Kidney (tissue), 13 donors: ENCODE measurements at regions not wholly inside any gene's neighbourhood (a gene's known extent, or its start where the extent isn't known, plus 50 kb on each side); places are given as distances from the start of the nearest gene placed in this dataset.

ENCODE experiments used
- DNase-seq, 5 donors: peaks; one replicate each; pipeline ENCODE4 v3.0.0-alpha.2; 2013 to 2020
- FAIRE-seq: peaks from 2 replicates; lab custom pipeline; 2012; peaks lifted over from hg19 to GRCh38; lab: Jason Lieb, UNC
- H3K27ac ChIP-seq, 2 donors: one replicate each; pipeline ENCODE4 v1.7.0; 2013; ENCODE audit warnings: low read depth in 2 of 2, low read length in 2 of 2, inconsistent platforms in 1 of 2
- H3K27me3 ChIP-seq: one replicate; pipeline ENCODE4 v1.7.1; 2013; ENCODE audit warnings: low read length, inconsistent platforms; ENCODE audit not compliant: control insufficient read depth, insufficient read depth
- H3K36me3 ChIP-seq, 3 donors: one replicate each; pipeline versions ENCODE4 v1.7.0 to v1.7.1; 2013; ENCODE audit warnings: low read length in 3 of 3, control low read depth in 1 of 3, inconsistent platforms in 1 of 3; ENCODE audit not compliant: insufficient read depth in 3 of 3, control insufficient read depth in 2 of 3
- H3K4me1 ChIP-seq, 3 donors: one replicate each; pipeline versions ENCODE4 v1.7.0 to v1.7.1; 2013; ENCODE audit warnings: low read length in 3 of 3, inconsistent platforms in 1 of 3, low read depth in 1 of 3; ENCODE audit not compliant: control insufficient read depth in 2 of 3, insufficient read depth in 2 of 3
- H3K4me3 ChIP-seq, 3 donors: one replicate each; pipeline versions ENCODE4 v1.7.0 to v1.8.1; 2013; ENCODE audit warnings: low read length in 3 of 3, control low read depth in 1 of 3, inconsistent platforms in 1 of 3
- H3K9ac ChIP-seq, 3 donors: one replicate each; pipeline versions ENCODE4 v1.7.0 to v1.7.1; 2013; ENCODE audit warnings: low read length in 3 of 3, control low read depth in 1 of 3, inconsistent platforms in 1 of 3
- H3K9me3 ChIP-seq, 3 donors: one replicate each; pipeline versions ENCODE4 v1.7.0 to v1.7.1; 2013; ENCODE audit warnings: low read length in 3 of 3, control low read depth in 1 of 3, inconsistent platforms in 1 of 3; ENCODE audit not compliant: control insufficient read depth in 2 of 3, insufficient read depth in 1 of 3
- CTCF ChIP-seq: IDR thresholded peaks from 3 replicates; pipeline ENCODE4 v1.5.1; 2012; ENCODE audit warnings: mild to moderate bottlenecking, moderate library complexity, borderline replicate concordance; ENCODE audit not compliant: insufficient read depth; ENCODE audit errors: extremely low read depth
- intact Hi-C: fragments of 100-400 bp; cut with DNase I; formaldehyde crosslinking; loops from one replicate; pipeline ENCODE4 v1.11.1; 2022
- donor health status: control.
- donor health status: control.
- donor health status: control.
- donor health status: control.
- donor health status: control.
- donor health status: DM: yes; HTN: yes; CAD: no.
- donor health status: Normal renal cell carcinoma (clear cell type).

GRCh38 chr3:194824100-194824499 is 138.4 kb downstream of the FAM43A start:
- no peak for TF ChIP-seq CTCF
- H3K9ac ChIP-seq, result no peak overlapping the region
- no peaks in the 10 kb centered on the region for H3K27me3 ChIP-seq
- H3K4me3 ChIP-seq, result no peak overlapping the region
- intact Hi-C loops, result no loop called here
- H3K4me1 ChIP-seq, result no peaks in the 10 kb centered on the region
- H3K9me3 ChIP-seq, result no peaks in the 10 kb centered on the region
- DNase-seq (no peak), FAIRE-seq (no peak)
- H3K36me3 ChIP-seq, result no peaks in the 10 kb centered on the region
- H3K27ac ChIP-seq, result no peak overlapping the region

GRCh38 chr3:194824701-194825111 is 139.0 kb downstream of the FAM43A start:
- DNase-seq, result no peak
- Histone ChIP-seq H3K4me3 (no peak overlapping the region), H3K27ac (no peak overlapping the region), H3K4me1 (no peaks in the 10 kb centered on the region), H3K36me3 (no peaks in the 10 kb centered on the region), H3K9ac (no peak overlapping the region), H3K27me3 (no peaks in the 10 kb centered on the region), H3K9me3 (no peaks in the 10 kb centered on the region)
- TF ChIP-seq CTCF, result no peak
- intact Hi-C loops, result no loop called here
- FAIRE-seq, result no peak

- TF ChIP-seq CTCF, result no peak
These were observed 140.9 kb downstream of the FAM43A start for GRCh38 chr3:194826594-194826993.

GRCh38 chr3:194827486-194827885 is 141.8 kb downstream of the FAM43A start:
- Histone ChIP-seq H3K9me3 (no peaks in the 10 kb centered on the region), H3K36me3 (no peaks in the 10 kb centered on the region), H3K27me3 (no peaks in the 10 kb centered on the region), H3K9ac (no peak overlapping the region), H3K4me1 (no peaks in the 10 kb centered on the region), H3K4me3 (no peak overlapping the region), H3K27ac (no peak overlapping the region)
- intact Hi-C loops, result no loop called here
- TF ChIP-seq CTCF, result no peak
- no peak for DNase-seq
- FAIRE-seq, result no peak

More at GRCh38 chr3:194826594-194826993, 140.9 kb downstream of the FAM43A start:
- no peaks in the 10 kb centered on the region for H3K36me3 ChIP-seq
- no peak overlapping the region for H3K27ac ChIP-seq
- no peak overlapping the region for H3K4me3 ChIP-seq
- no peaks in the 10 kb centered on the region for H3K9me3 ChIP-seq
- H3K9ac ChIP-seq, result no peak overlapping the region
- DNase-seq, result no peak
- H3K4me1 ChIP-seq, result no peaks in the 10 kb centered on the region
- intact Hi-C loops, result no loop called here
- no peaks in the 10 kb centered on the region for H3K27me3 ChIP-seq
- no peak for FAIRE-seq
